Activated CD8-positive, alpha-beta T cell treated with anti-CD3 and anti-CD28 coated beads for 36 hours (primary cell): ENCODE measurements at regions not wholly inside any gene's neighbourhood (a gene's known extent, or its start where the extent isn't known, plus 50 kb on each side); places are given as distances from the start of the nearest gene placed in this dataset.

Source experiments
- ATAC-seq: fragments of 200-7000 bp; cut with Tn5 transposase; one replicate; pipeline ENCODE4 v1.10.0; 2021; ENCODE audit warnings: mild to moderate bottlenecking, moderate library complexity
- CTCF ChIA-PET: fragments of 350-600 bp; sonication (Branson Sonifier 250); formaldehyde crosslinking; loops from one replicate; lab custom pipeline; 2021; ENCODE audit warnings: antibody characterized with exemption; lab: Charles Lee
- POLR2A ChIA-PET: fragments of 350-600 bp; sonication (Branson Sonifier 250); formaldehyde crosslinking; loops from one replicate; lab custom pipeline; 2021; ENCODE audit warnings: antibody characterized with exemption; lab: Charles Lee
- DNase-seq: peaks from one replicate; pipeline ENCODE4 v3.0.0-alpha.2; 2020
- H3K27ac Mint-ChIP-seq: one replicate; pipeline ENCODE4 v1.8.0; 2021; ENCODE audit warnings: mild to moderate bottlenecking, mixed read lengths
- H3K27me3 Mint-ChIP-seq: one replicate; pipeline ENCODE4 v1.8.0; 2021; ENCODE audit warnings: mixed read lengths
- H3K36me3 Mint-ChIP-seq: one replicate; pipeline ENCODE4 v1.8.0; 2021; ENCODE audit warnings: low read depth, mixed read lengths
- H3K4me1 Mint-ChIP-seq: one replicate; pipeline ENCODE4 v1.8.0; 2021; ENCODE audit warnings: low read depth, mixed read lengths
- H3K4me3 Mint-ChIP-seq: one replicate; pipeline ENCODE4 v1.8.0; 2021; ENCODE audit warnings: mild to moderate bottlenecking, moderate library complexity, mixed read lengths
- H3K9me3 Mint-ChIP-seq: one replicate; pipeline ENCODE4 v1.8.0; 2021; ENCODE audit warnings: mixed read lengths
- intact Hi-C: fragments of 100-400 bp; cut with micrococcal nuclease; formaldehyde crosslinking; loops from one replicate; pipeline ENCODE4 v1.10.0; 2022
- TF ChIP-seq, protein P1 (sequence below): fragments of 200-600 bp; IDR thresholded peaks from one replicate; pipeline ENCODE4 v1.8.0; 2022; ENCODE audit warnings: antibody characterized with exemption, mild to moderate bottlenecking

DNA sequence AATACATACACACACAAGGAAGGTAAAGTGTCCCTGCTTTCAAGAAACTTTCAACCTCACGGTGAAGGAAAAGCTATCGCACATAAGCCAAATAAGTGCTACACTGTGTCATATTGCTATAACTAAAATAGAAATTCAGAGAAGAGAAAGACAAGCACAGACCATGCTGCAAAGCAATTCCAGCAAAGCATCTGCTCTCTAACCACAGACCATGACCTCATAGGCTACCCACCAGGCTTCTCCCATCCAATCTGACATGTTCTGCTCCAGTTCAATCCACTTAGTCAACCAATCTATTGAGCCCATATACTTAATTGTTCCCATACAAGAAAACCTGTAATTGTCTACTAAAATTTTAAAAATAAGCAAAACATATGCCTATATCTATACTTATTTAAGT lies 211.3 kb downstream of the BARHL2 start:
- intact Hi-C loops = no loop called here
- Mint-ChIP-seq H3K27me3 (peaks cover 2% of the 10 kb centered on the region), H3K4me1 (no peaks in the 10 kb centered on the region), H3K36me3 (no peaks in the 10 kb centered on the region), H3K27ac (no peak overlapping the region), H3K9me3 (no peaks in the 10 kb centered on the region), H3K4me3 (no peak overlapping the region)
- no peak for ATAC-seq
- no peak for DNase-seq
- TF ChIP-seq, protein P1, sequence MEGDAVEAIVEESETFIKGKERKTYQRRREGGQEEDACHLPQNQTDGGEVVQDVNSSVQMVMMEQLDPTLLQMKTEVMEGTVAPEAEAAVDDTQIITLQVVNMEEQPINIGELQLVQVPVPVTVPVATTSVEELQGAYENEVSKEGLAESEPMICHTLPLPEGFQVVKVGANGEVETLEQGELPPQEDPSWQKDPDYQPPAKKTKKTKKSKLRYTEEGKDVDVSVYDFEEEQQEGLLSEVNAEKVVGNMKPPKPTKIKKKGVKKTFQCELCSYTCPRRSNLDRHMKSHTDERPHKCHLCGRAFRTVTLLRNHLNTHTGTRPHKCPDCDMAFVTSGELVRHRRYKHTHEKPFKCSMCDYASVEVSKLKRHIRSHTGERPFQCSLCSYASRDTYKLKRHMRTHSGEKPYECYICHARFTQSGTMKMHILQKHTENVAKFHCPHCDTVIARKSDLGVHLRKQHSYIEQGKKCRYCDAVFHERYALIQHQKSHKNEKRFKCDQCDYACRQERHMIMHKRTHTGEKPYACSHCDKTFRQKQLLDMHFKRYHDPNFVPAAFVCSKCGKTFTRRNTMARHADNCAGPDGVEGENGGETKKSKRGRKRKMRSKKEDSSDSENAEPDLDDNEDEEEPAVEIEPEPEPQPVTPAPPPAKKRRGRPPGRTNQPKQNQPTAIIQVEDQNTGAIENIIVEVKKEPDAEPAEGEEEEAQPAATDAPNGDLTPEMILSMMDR = no peak
- POLR2A ChIA-PET = no interaction called here
- CTCF ChIA-PET = no interaction called here

- intact Hi-C loops = no loop called here
- no peaks in the 10 kb centered on the region for H3K4me1 Mint-ChIP-seq
- no peaks in the 10 kb centered on the region for H3K9me3 Mint-ChIP-seq
- DNase-seq (no peak), ATAC-seq (no peak)
- peaks cover 4% of the 10 kb centered on the region for H3K27me3 Mint-ChIP-seq
- no peaks in the 10 kb centered on the region for H3K36me3 Mint-ChIP-seq
- POLR2A ChIA-PET = no interaction called here
- CTCF ChIA-PET = no interaction called here
- no peak overlapping the region for H3K27ac Mint-ChIP-seq
- TF ChIP-seq, protein P1 = no peak
- no peak overlapping the region for H3K4me3 Mint-ChIP-seq
Observed at GRCh38 chr1:90504509-90504908, 212.6 kb downstream of the BARHL2 start.

DNA sequence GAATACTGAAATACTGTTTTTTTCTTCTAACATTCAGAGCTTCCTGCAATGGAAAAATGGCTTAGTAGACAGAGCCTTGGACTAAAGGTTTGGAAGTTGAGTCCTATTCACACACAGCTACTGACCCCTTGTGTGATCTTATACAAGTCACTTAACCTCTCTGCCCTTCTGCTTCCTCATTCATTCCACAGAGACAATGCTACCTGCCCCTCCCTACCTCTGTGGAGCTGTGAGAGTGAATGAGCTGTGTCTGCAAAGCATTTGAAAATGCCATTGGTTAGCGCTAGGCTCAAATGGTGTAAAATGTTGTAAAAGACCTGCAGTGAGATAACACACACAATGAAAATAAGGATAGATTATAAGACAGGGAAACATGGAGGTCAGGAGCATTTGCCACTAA lies 214.4 kb downstream of the BARHL2 start:
- no peaks in the 10 kb centered on the region for H3K4me1 Mint-ChIP-seq
- H3K4me3 Mint-ChIP-seq = no peak overlapping the region
- H3K27ac Mint-ChIP-seq = no peak overlapping the region
- peaks cover 4% of the 10 kb centered on the region for H3K27me3 Mint-ChIP-seq
- ChIA-PET POLR2A (no interaction called here), CTCF (no interaction called here)
- ATAC-seq (no peak), DNase-seq (no peak)
- no peaks in the 10 kb centered on the region for H3K36me3 Mint-ChIP-seq
- H3K9me3 Mint-ChIP-seq = no peaks in the 10 kb centered on the region
- TF ChIP-seq, protein P1 = no peak
- intact Hi-C loops = no loop called here

DNA sequence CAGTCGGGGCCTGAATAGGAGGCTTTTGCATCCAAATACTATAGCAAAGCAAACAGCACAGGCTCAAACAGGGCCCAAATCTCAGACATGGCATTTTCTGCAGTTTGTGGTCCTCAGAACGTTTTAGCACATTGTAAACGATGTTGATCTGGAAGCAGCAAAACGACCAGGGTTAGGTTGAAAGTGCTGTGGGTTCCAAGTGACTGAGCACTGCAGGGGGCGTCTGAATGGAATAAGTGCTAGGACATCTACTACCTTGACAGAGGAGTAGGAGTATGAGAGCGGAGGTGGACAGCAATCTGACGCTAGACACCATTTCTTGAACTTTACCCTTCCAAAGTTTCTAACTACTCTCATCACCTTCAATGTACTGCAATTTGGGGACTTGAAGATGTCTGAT lies 214.9 kb downstream of the BARHL2 start:
- H3K36me3 Mint-ChIP-seq = no peaks in the 10 kb centered on the region
- CTCF ChIA-PET = no interaction called here
- no peaks in the 10 kb centered on the region for H3K4me1 Mint-ChIP-seq
- H3K4me3 Mint-ChIP-seq = no peak overlapping the region
- ATAC-seq (no peak), DNase-seq (no peak)
- intact Hi-C loops = no loop called here
- H3K27ac Mint-ChIP-seq = no peak overlapping the region
- TF ChIP-seq, protein P1 = no peak
- H3K27me3 Mint-ChIP-seq = peaks cover 4% of the 10 kb centered on the region
- no peaks in the 10 kb centered on the region for H3K9me3 Mint-ChIP-seq
- POLR2A ChIA-PET = no interaction called here

DNA sequence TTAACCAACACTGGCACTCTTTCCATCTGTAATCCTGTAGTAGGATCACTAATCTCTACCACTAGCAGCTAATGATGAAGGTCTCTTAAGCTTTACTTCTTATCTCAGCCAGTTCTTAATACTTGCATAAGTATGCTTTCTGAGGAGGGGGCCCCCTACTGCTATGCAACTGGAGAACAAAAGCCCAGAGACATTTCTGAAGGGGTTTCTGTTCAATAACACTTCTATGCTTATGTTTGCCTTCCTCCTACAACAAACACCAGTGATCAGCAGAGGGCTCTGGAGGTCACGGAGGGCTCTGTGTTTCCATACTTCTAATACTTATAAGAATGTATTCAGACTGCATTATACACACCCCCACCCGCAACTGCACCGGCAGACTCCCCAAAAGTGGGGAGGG lies 215.8 kb downstream of the BARHL2 start:
- H3K4me1 Mint-ChIP-seq = no peaks in the 10 kb centered on the region
- no peaks in the 10 kb centered on the region for H3K36me3 Mint-ChIP-seq
- no peaks in the 10 kb centered on the region for H3K9me3 Mint-ChIP-seq
- no peak for DNase-seq
- H3K27ac Mint-ChIP-seq = no peak overlapping the region
- ChIA-PET CTCF (no interaction called here), POLR2A (no interaction called here)
- peaks cover 4% of the 10 kb centered on the region for H3K27me3 Mint-ChIP-seq
- TF ChIP-seq, protein P1 = no peak
- no peak overlapping the region for H3K4me3 Mint-ChIP-seq
- intact Hi-C loops = no loop called here
- no peak for ATAC-seq
